Left ventricle myocardium superior (tissue), 1 donor: ENCODE measurements at regions not wholly inside any gene's neighbourhood (a gene's known extent, or its start where the extent isn't known, plus 50 kb on each side); places are given as distances from the start of the nearest gene placed in this dataset.

Experiments
- ATAC-seq: fragments of 200-7000 bp; cut with Tn5 transposase; one replicate; pipeline ENCODE4 v1.9.1; 2020; ENCODE audit warnings: mild to moderate bottlenecking, moderate library complexity
- DNase-seq: peaks from one replicate; pipeline ENCODE4 v3.0.0-alpha.2; 2020
- intact Hi-C: fragments of 100-400 bp; cut with micrococcal nuclease; formaldehyde crosslinking; loops from one replicate; pipeline ENCODE4 v1.11.0; 2022
- donor health status: DM: no; HTN: yes; CAD: no; lungs with severe emphysema.

- DNase-seq (no peak), ATAC-seq (no peak)
- intact Hi-C loops, result no loop called here
These were observed 280.7 kb upstream of the FAR2 start for GRCh38 chr12:28868414-28868813.

- ATAC-seq (peak; percentile 30), DNase-seq (no peak)
- intact Hi-C loops, result no loop called here
These were observed 279.9 kb upstream of the FAR2 start for GRCh38 chr12:28869197-28869596.

DNA sequence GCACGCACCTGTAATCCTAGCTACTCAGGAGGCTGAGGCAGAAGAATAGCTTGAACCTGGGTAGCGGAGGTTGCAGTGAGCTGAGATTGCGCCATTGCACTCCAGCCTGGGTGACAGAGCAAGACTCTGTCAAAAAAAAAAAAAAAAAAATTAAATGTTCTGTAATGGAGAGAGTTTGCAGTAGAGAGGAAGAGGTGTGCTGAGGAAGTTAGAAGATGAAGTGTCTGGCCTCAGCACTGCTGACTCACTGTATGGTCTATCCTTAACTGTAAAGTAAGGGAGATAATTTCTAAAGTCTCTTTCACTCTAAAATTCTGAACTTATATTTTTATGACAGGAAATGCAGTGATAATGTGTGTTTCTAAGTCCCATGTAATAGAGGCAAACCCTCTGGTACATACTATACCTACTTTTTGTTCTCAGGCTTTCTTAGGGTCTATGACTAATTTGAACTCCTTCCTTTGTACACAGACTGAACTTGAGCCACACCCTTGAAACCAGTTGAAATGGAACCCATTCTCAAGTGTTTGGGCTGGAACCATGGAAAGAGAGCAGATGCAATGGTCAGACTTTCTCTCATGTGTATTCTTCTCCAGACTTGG is 278.1 kb upstream of the FAR2 start:
- ATAC-seq, result no peak
- intact Hi-C loops, result loop anchor here (5.0 kb wide), 1 partner anchor 894 kb away; no protein-coding TSS in a partner anchor

DNA sequence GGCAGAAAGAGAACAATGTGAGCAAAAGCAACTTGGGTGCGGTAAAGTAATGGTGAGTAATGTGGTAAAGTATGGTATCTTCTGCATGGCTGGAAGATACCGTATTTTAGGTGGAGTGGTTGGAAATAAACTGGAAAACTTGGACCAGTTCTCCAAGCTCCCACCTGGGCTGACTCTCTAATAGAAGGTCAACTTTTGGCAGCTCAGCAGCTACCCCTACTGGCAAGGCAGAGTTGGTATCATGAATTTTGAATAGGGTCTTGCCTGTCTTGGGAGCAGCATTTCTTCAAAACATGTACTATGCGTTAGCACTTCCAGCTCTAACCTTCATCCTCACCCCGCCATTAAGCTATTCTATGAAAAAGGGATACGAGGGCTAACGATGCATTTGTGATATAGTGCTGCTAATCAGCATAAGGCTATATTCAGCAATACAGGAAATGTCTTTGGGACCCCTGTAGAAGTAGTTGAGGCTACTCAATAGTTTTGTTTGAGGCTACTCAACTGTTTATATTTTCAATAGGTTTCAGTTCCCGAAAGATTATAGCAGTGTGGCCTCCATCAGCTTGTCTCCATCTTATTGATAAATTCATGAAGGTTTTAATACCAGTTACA is 276.3 kb upstream of the FAR2 start:
- ATAC-seq (peak; percentile 60), DNase-seq (peak; percentile 30)
- intact Hi-C loops, result loop anchor here (5.0 kb wide), 1 partner anchor 895 kb away; no protein-coding TSS in a partner anchor

More for the DNA sequence above, 278.1 kb upstream of the FAR2 start:
- DNase-seq, result no peak

- intact Hi-C loops, result loop anchor here (5.0 kb wide), 1 partner anchor 897 kb away; no protein-coding TSS in a partner anchor
- no peak for DNase-seq
- ATAC-seq, result no peak
These were observed 274.3 kb upstream of the FAR2 start for GRCh38 chr12:28874758-28875157.

GRCh38 chr12:28876196-28876798 is 272.8 kb upstream of the FAR2 start:
- DNase-seq (no peak), ATAC-seq (no peak)
- intact Hi-C loops, result no loop called here

DNA sequence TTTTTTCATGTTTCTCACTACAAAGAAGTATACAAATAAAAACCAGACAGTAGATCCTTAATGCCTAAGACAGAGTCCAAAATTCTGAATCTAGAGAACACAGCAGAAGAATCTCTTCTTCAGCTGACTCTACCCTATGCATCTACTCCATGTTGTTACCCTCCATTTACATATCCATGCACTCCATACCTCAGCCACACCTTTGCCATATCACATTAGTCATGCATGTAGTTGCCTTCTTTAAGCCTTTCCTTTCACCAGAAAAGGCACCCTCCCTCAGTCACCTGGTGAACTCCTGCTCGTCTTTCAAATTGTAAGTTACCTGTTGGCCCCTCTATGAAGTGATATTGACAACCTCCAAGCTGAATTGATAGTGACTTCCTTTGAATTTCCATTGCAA is 271.2 kb upstream of the FAR2 start:
- ATAC-seq (no peak), DNase-seq (no peak)
- intact Hi-C loops, result no loop called here

GRCh38 chr12:28878629-28879028 is 270.4 kb upstream of the FAR2 start:
- ATAC-seq (no peak), DNase-seq (no peak)
- intact Hi-C loops, result no loop called here

GRCh38 chr12:28879379-28879778 is 269.7 kb upstream of the FAR2 start:
- DNase-seq (no peak), ATAC-seq (no peak)
- intact Hi-C loops, result no loop called here

DNA sequence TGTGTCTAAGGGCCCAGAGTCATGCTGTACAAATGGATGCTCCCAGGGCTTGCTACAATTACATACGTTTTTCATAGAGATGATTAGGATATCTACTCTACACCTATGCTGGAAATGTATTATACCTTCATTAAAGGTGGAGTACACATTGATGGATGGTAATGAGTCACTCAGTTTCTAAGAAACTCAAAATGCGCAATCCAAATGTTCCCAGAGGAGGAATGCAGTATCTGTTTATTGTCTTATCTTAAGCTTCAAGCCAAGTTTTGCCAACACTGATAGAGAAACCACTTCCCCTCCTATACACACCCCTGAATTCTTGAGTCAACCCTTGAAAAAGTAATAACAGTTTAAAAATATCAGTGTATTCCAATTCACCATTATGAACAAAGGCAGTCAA is 266.6 kb upstream of the FAR2 start:
- intact Hi-C loops, result no loop called here
- ATAC-seq (no peak), DNase-seq (no peak)

GRCh38 chr12:28883406-28883997 is 265.6 kb upstream of the FAR2 start:
- intact Hi-C loops, result no loop called here
- ATAC-seq, result no peak
- DNase-seq, result no peak

- ATAC-seq (peak; percentile 33), DNase-seq (no peak)
- intact Hi-C loops, result no loop called here
These were observed 264.0 kb upstream of the FAR2 start for GRCh38 chr12:28884904-28885679.

DNA sequence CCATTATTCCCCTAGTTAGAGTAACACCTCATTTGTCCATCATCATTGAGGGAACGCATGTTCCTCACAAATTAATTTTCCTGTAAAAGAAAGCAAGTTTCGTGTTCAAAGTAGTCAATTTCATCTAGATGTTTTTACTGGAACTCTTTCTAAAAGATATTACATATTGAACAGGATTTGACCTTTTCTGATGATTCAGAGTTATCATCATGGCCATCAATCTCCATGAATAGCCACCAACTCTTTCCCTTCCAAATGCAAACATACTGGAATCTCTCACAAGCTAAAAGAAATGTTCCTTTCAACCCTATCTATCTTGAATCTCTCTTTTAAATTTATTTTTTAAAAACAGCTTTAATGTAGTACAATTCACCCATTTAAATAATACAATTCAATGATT is 263.1 kb upstream of the FAR2 start:
- intact Hi-C loops, result no loop called here
- ATAC-seq (no peak), DNase-seq (no peak)

GRCh38 chr12:28887461-28887990 is 261.6 kb upstream of the FAR2 start:
- no peak for ATAC-seq
- intact Hi-C loops, result no loop called here
- DNase-seq, result no peak

- ATAC-seq (no peak), DNase-seq (no peak)
- intact Hi-C loops, result no loop called here
These were observed 258.4 kb upstream of the FAR2 start for GRCh38 chr12:28890664-28891063.

- intact Hi-C loops, result no loop called here
- DNase-seq (no peak), ATAC-seq (no peak)
These were observed 258.0 kb upstream of the FAR2 start for GRCh38 chr12:28891126-28891525.

GRCh38 chr12:28893365-28893764 is 255.7 kb upstream of the FAR2 start:
- intact Hi-C loops, result no loop called here
- ATAC-seq, result peak; percentile 64
- no peak for DNase-seq

- intact Hi-C loops, result no loop called here
- ATAC-seq (no peak), DNase-seq (no peak)
These were observed 255.2 kb upstream of the FAR2 start for GRCh38 chr12:28893856-28894255.

GRCh38 chr12:28896421-28896820 is 252.7 kb upstream of the FAR2 start:
- intact Hi-C loops, result no loop called here
- DNase-seq (no peak), ATAC-seq (no peak)
